K562 (cell line): ENCODE measurements at regions not wholly inside any gene's neighbourhood (a gene's known extent, or its start where the extent isn't known, plus 50 kb on each side); places are given as distances from the start of the nearest gene placed in this dataset.

ENCODE experiments used
- ATAC-seq: fragments of 200-7000 bp; cut with Tn5 transposase; 3 replicates; pipeline ENCODE4 v1.9.1; 2020; ENCODE audit warnings: moderate library complexity
- BruUV-seq: library from RNA; stranded (reverse); fragments of 400-500 nt; replicated peaks from 2 replicates; lab custom pipeline; 2021; lab: Mats Ljungman, UMichigan
- CTCF ChIA-PET: fragments of 300-600 bp; formaldehyde crosslinking; extraction: SDS; loops from one replicate; lab custom pipeline; 2021; ENCODE audit warnings: low intra/inter-chr PET ratio; lab: Yijun Ruan, JAX
- POLR2A ChIA-PET: fragments of 300-600, 350-650 bp; sonication (Branson Sonifier 250); formaldehyde crosslinking; extraction: SDS; loops from one replicate; lab custom pipeline; 2021; ENCODE audit warnings: antibody characterized with exemption, inconsistent platforms; lab: Yijun Ruan, JAX
- DNase-seq, 4 experiments: peaks; one replicate each; pipeline versions ENCODE4 v3.0.0 to v3.0.0-alpha.2; 2011 to 2018; ENCODE audit warnings: low spot score in 3 of 4, mixed read lengths in 3 of 4; ENCODE audit errors: extremely low read depth in 1 of 4
- FAIRE-seq: peaks from 2 replicates; lab custom pipeline; 2011; peaks lifted over from hg19 to GRCh38; lab: Jason Lieb, UNC
- H2AFZ ChIP-seq: 2 replicates; pipeline ENCODE4 v1.6.0; 2011; ENCODE audit warnings: low read depth, low read length, control low read depth, inconsistent platforms
- H3K27ac ChIP-seq: fragments of 200-600 bp; 3 replicates; pipeline ENCODE4 v1.8.0; 2011; ENCODE audit warnings: low read depth, mild to moderate bottlenecking, control low read depth, inconsistent platforms, low read length, moderate library complexity, mixed read lengths; ENCODE audit errors: extremely low read depth
- H3K27me3 ChIP-seq, 2 experiments: fragments of 300-600 bp in 1 of 2; 2 replicates in 1 of 2; 3 replicates in 1 of 2; pipeline versions ENCODE4 v1.6.0 to v1.8.0; 2011; ENCODE audit warnings: inconsistent platforms in 2 of 2, low read length in 2 of 2, mild to moderate bottlenecking in 1 of 2, mixed read lengths in 1 of 2, moderate library complexity in 1 of 2; ENCODE audit not compliant: control insufficient read depth in 2 of 2, insufficient read depth in 2 of 2
- H3K36me3 ChIP-seq: fragments of 300-600 bp; 3 replicates; pipeline ENCODE4 v1.8.0; 2011; ENCODE audit warnings: mild to moderate bottlenecking, low read length, inconsistent platforms; ENCODE audit not compliant: control insufficient read depth, insufficient read depth
- H3K4me1 ChIP-seq, 2 experiments: fragments of 200-600 bp in 1 of 2; replicated peaks in 1 of 2; 2 replicates in 1 of 2; 3 replicates in 1 of 2; pipeline versions ENCODE4 v1.5.1 to v1.8.0; 2011; ENCODE audit warnings: inconsistent platforms in 2 of 2, low read length in 2 of 2, mild to moderate bottlenecking in 1 of 2, mixed read lengths in 1 of 2, moderate library complexity in 1 of 2; ENCODE audit not compliant: control insufficient read depth in 2 of 2, insufficient read depth in 2 of 2
- H3K4me2 ChIP-seq: 2 replicates; pipeline ENCODE4 v1.6.1; 2011; ENCODE audit warnings: low read length, control low read depth, inconsistent platforms, mixed read lengths; ENCODE audit not compliant: insufficient read depth
- H3K4me3 ChIP-seq: fragments of 200-600 bp; sonication (generic), shearing (Covaris generic); 2 replicates; pipeline ENCODE4 v1.5.1; 2016; ENCODE audit warnings: control low read depth, inconsistent platforms
- H3K79me2 ChIP-seq: fragments of 200-600 bp; 3 replicates; pipeline ENCODE4 v1.8.0; 2011; ENCODE audit warnings: low read length, inconsistent platforms; ENCODE audit not compliant: control insufficient read depth, insufficient read depth
- H3K9ac ChIP-seq, 2 experiments: 2 replicates each; pipeline versions ENCODE4 v1.6.0 to v1.6.1; 2011; ENCODE audit warnings: low read depth in 2 of 2, low read length in 2 of 2, control low read depth in 1 of 2, inconsistent platforms in 1 of 2, mild to moderate bottlenecking in 1 of 2, mixed read lengths in 1 of 2; ENCODE audit not compliant: insufficient read depth in 1 of 2
- H3K9me1 ChIP-seq: one replicate; pipeline ENCODE4 v1.6.0; 2011; ENCODE audit warnings: inconsistent platforms, mild to moderate bottlenecking, low read length, moderate library complexity; ENCODE audit not compliant: control insufficient read depth, insufficient read depth
- H3K9me3 ChIP-seq: replicated peaks from 2 replicates; pipeline ENCODE4 v1.5.1; 2011; ENCODE audit warnings: low read depth, low read length, inconsistent platforms; ENCODE audit not compliant: control insufficient read depth, insufficient read depth
- H4K20me1 ChIP-seq: replicated peaks from 2 replicates; pipeline ENCODE4 v1.6.1; 2011; ENCODE audit warnings: low read length, inconsistent platforms, mixed read lengths; ENCODE audit not compliant: control insufficient read depth, insufficient read depth
- CBX1 ChIP-seq: sonication (generic); IDR thresholded peaks from 2 replicates; pipeline ENCODE4 v1.6.1; 2016; ENCODE audit warnings: antibody characterized with exemption, low read depth, mild to moderate bottlenecking
- CSDE1 ChIP-seq, 2 experiments: fragments of 450-650 bp; IDR thresholded peaks; 2 replicates each; pipeline ENCODE4 v1.6.1; 2016; ENCODE audit warnings: mild to moderate bottlenecking in 1 of 2
- DLX4 ChIP-seq: fragments of 250-450 bp; sonication (Bioruptor Pico); IDR thresholded peaks from 2 replicates; pipeline ENCODE4 v1.6.1; 2021; ENCODE audit warnings: mild to moderate bottlenecking
- GATA2 ChIP-seq: sonication (generic); formaldehyde crosslinking; IDR thresholded peaks from 2 replicates; pipeline ENCODE4 v1.4.0; 2020; ENCODE audit warnings: mild to moderate bottlenecking, missing genetic modification reagents
- GTF2E2 ChIP-seq: fragments of 200-800 bp; sonication (Bioruptor generic); IDR thresholded peaks from 2 replicates; pipeline ENCODE4 v1.6.1; 2016; ENCODE audit warnings: missing genetic modification characterization, missing compliant biosample characterization
- HMBOX1 ChIP-seq: sonication (generic); IDR thresholded peaks from 2 replicates; pipeline ENCODE4 v1.6.1; 2016
- L3MBTL2 ChIP-seq: fragments of 450-650 bp; IDR thresholded peaks from 2 replicates; pipeline ENCODE4 v1.6.1; 2016; ENCODE audit warnings: mild to moderate bottlenecking, moderate library complexity
- LCOR ChIP-seq: sonication (generic); formaldehyde crosslinking; IDR thresholded peaks from 2 replicates; pipeline ENCODE4 v1.8.0; 2022; ENCODE audit warnings: mild to moderate bottlenecking, missing genetic modification reagents
- MIER1 ChIP-seq: fragments of 450-650 bp; IDR thresholded peaks from 2 replicates; pipeline ENCODE4 v1.6.1; 2016; ENCODE audit warnings: antibody characterized with exemption, mild to moderate bottlenecking, low read depth
- NCOA2 ChIP-seq, 2 experiments: fragments of 450-650 bp; IDR thresholded peaks; 2 replicates each; pipeline ENCODE4 v1.6.1; 2018; ENCODE audit warnings: mild to moderate bottlenecking in 2 of 2, moderate library complexity in 1 of 2; ENCODE audit not compliant: partially characterized antibody in 2 of 2
- NR1H2 ChIP-seq: sonication (generic); formaldehyde crosslinking; IDR thresholded peaks from 2 replicates; pipeline ENCODE4 v1.4.0; 2020; ENCODE audit warnings: mild to moderate bottlenecking, missing genetic modification reagents
- PKNOX1 ChIP-seq: fragments of 450-650 bp; IDR thresholded peaks from 2 replicates; pipeline ENCODE4 v1.6.1; 2016
- SIX5 ChIP-seq, 2 experiments: IDR thresholded peaks; 2 replicates each; pipeline ENCODE4 v1.6.1; 2011; ENCODE audit warnings: low read length in 2 of 2, borderline replicate concordance in 1 of 2, low read depth in 1 of 2, mild to moderate bottlenecking in 1 of 2, moderate library complexity in 1 of 2; ENCODE audit not compliant: insufficient read depth in 1 of 2
- ZNF347 ChIP-seq: fragments of 450-650 bp; formaldehyde crosslinking; IDR thresholded peaks from 2 replicates; pipeline ENCODE4 v1.4.0; 2020; ENCODE audit warnings: low read depth, mild to moderate bottlenecking, moderate library complexity
- ZNF699 ChIP-seq: fragments of 250-450 bp; sonication (Bioruptor Pico); IDR thresholded peaks from 2 replicates; pipeline ENCODE4 v1.8.0; 2021; ENCODE audit warnings: mild to moderate bottlenecking, moderate library complexity; ENCODE audit not compliant: insufficient replicate concordance
- WGBS: fragments of 100-300 bp; shearing (Covaris generic); methylation state at CpG from one replicate; pipeline ENCODE4 v1.1.6; 2016; ENCODE audit warnings: low coverage, mixed read lengths; ENCODE audit not compliant: insufficient coverage; ENCODE audit errors: missing lambda C conversion rate; 5-methylcytosine and 5-hydroxymethylcytosine counted together
- in situ Hi-C: fragments of 300-500 bp; cut with MboI; formaldehyde crosslinking; loops from 4 replicates; pipeline ENCODE4 v1.15.0; 2018; ENCODE audit warnings: inconsistent platforms, mixed read lengths
- intact Hi-C: fragments of 100-400 bp; cut with micrococcal nuclease; formaldehyde crosslinking; loops from 2 replicates; pipeline ENCODE4 v1.14.2; 2022
- TF ChIP-seq, protein P1 (sequence below): fragments of 450-650 bp; formaldehyde crosslinking; IDR thresholded peaks from 2 replicates; pipeline ENCODE4 v1.4.0; 2020; ENCODE audit warnings: mild to moderate bottlenecking, mixed read lengths
- TF ChIP-seq, protein P2 (sequence below): sonication (generic); formaldehyde crosslinking; IDR thresholded peaks from 2 replicates; pipeline ENCODE4 v1.8.0; 2022; ENCODE audit warnings: missing genetic modification reagents, mild to moderate bottlenecking, moderate library complexity, borderline replicate concordance

DNA sequence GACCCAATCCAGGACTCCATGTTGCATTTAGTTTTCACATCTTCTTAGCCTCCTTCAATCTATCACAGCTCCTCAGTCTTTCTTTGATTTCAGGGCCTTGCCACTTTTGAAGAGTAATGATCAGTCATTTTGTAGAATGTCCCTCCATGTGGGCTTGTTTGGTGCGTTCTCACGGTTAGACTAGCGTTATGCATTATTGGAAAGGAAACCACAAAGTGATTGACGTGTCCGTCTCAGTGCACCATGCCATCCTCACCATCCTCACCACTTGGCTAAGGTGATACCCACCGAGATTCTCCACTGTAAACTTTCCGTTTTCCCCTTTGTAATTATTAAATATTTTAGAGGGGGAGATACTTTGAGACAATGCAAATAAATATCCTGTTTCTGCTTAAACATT is 59.6 kb upstream of the OLIG2 start:
- no peaks in the 10 kb centered on the region for H3K79me2 ChIP-seq
- BruUV-seq, result no TSS peak
- no peaks in the 10 kb centered on the region for H4K20me1 ChIP-seq
- H3K36me3 ChIP-seq, result no peaks in the 10 kb centered on the region
- no peak overlapping the region for H2AFZ ChIP-seq
- in situ Hi-C loops, result no loop called here
- no peak overlapping the region for H3K9ac ChIP-seq
- H3K9me1 ChIP-seq, result no peaks in the 10 kb centered on the region
- FAIRE-seq (no peak), DNase-seq (no peak), ATAC-seq (no peak)
- H3K27ac ChIP-seq, result no peak overlapping the region
- no peaks in the 10 kb centered on the region for H3K4me1 ChIP-seq
- H3K4me2 ChIP-seq, result no peak overlapping the region
- ChIA-PET CTCF (no interaction called here), POLR2A (interaction anchor here (1.1 kb wide), 1 partner anchor 471 kb away, joined by 6 read pairs; no protein-coding TSS in a partner anchor)
- intact Hi-C loops, result no loop called here
- peaks cover 3 to 8% of the 10 kb centered on the region in 2 experiments; a peak in 4 of 5 replicates for H3K27me3 ChIP-seq
- 2% methylated on average over 7 of the region's 7 CpGs for WGBS
- H3K4me3 ChIP-seq, result no peak overlapping the region
- no peaks in the 10 kb centered on the region for H3K9me3 ChIP-seq
- TF ChIP-seq NCOA2 (IDR thresholded peaks at IDR 0.05; ENCODE audit: partially characterized antibody in 2 of 2) (no peak), ZNF347 (CRISPR knock-in tag) (no peak), L3MBTL2 (no peak), DLX4 (no peak), LCOR (CRISPR knock-in tag) (no peak), CSDE1 (IDR thresholded peaks at IDR 0.05) (no peak), PKNOX1 (no peak), GATA2 (CRISPR knock-in tag) (no peak), CBX1 (no peak), HMBOX1 (no peak), ZNF699 (no peak), GTF2E2 (no peak), SIX5 (IDR thresholded peaks at IDR 0.05; ENCODE audit: borderline replicate concordance in 1 of 2, insufficient read depth in 1 of 2, low read depth in 1 of 2, low read length in 2 of 2) (no peak), MIER1 (no peak), NR1H2 (CRISPR knock-in tag) (no peak)
- TF ChIP-seq, protein P1, sequence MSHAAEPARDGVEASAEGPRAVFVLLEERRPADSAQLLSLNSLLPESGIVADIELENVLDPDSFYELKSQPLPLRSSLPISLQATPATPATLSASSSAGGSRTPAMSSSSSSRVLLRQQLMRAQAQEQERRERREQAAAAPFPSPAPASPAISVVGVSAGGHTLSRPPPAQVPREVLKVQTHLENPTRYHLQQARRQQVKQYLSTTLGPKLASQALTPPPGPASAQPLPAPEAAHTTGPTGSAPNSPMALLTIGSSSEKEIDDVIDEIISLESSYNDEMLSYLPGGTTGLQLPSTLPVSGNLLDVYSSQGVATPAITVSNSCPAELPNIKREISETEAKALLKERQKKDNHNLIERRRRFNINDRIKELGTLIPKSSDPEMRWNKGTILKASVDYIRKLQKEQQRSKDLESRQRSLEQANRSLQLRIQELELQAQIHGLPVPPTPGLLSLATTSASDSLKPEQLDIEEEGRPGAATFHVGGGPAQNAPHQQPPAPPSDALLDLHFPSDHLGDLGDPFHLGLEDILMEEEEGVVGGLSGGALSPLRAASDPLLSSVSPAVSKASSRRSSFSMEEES, result no peak
- TF ChIP-seq, protein P2, sequence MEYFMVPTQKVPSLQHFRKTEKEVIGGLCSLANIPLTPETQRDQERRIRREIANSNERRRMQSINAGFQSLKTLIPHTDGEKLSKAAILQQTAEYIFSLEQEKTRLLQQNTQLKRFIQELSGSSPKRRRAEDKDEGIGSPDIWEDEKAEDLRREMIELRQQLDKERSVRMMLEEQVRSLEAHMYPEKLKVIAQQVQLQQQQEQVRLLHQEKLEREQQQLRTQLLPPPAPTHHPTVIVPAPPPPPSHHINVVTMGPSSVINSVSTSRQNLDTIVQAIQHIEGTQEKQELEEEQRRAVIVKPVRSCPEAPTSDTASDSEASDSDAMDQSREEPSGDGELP, result no peak
